H9 (cell line): ENCODE measurements at regions not wholly inside any gene's neighbourhood (a gene's known extent, or its start where the extent isn't known, plus 50 kb on each side); places are given as distances from the start of the nearest gene placed in this dataset.

ENCODE experiments used
- DNase-seq: peaks from one replicate; pipeline ENCODE4 v3.0.0-alpha.2; 2017
- H2AFZ ChIP-seq: one replicate; pipeline ENCODE4 v1.6.1; 2013; ENCODE audit warnings: mild to moderate bottlenecking, low read length, control low read depth, moderate library complexity
- H2AK5ac ChIP-seq: 2 replicates; pipeline ENCODE4 v1.6.1; 2013; ENCODE audit warnings: low read length, control low read depth, mixed read lengths; ENCODE audit not compliant: insufficient read length
- H2BK120ac ChIP-seq: one replicate; pipeline ENCODE4 v1.6.1; 2013; ENCODE audit warnings: low read depth, mild to moderate bottlenecking, low read length, control low read depth, inconsistent platforms; ENCODE audit not compliant: poor library complexity, severe bottlenecking
- H2BK12ac ChIP-seq: 2 replicates; pipeline ENCODE4 v1.6.1; 2013; ENCODE audit warnings: low read length, control low read depth, mixed read lengths, low read depth; ENCODE audit not compliant: insufficient read length
- H2BK15ac ChIP-seq: 2 replicates; pipeline ENCODE4 v1.6.1; 2013; ENCODE audit warnings: low read depth, low read length, control low read depth
- H2BK20ac ChIP-seq: one replicate; pipeline ENCODE4 v1.6.1; 2013; ENCODE audit warnings: low read depth, mild to moderate bottlenecking, low read length, control low read depth, inconsistent platforms; ENCODE audit not compliant: poor library complexity, severe bottlenecking
- H2BK5ac ChIP-seq: 2 replicates; pipeline ENCODE4 v1.6.1; 2013; ENCODE audit warnings: low read length, control low read depth, mixed read lengths; ENCODE audit not compliant: insufficient read length
- H3K14ac ChIP-seq: 2 replicates; pipeline ENCODE4 v1.6.1; 2013; ENCODE audit warnings: low read length, control low read depth; ENCODE audit not compliant: insufficient read depth
- H3K18ac ChIP-seq: 2 replicates; pipeline ENCODE4 v1.6.1; 2013; ENCODE audit warnings: low read depth, mild to moderate bottlenecking, mixed read lengths, low read length, control low read depth; ENCODE audit not compliant: insufficient read length
- H3K23ac ChIP-seq: 2 replicates; pipeline ENCODE4 v1.6.1; 2013; ENCODE audit warnings: low read length, control low read depth, mixed read lengths, low read depth; ENCODE audit not compliant: insufficient read length
- H3K23me2 ChIP-seq: 2 replicates; pipeline ENCODE4 v1.6.1; 2013; ENCODE audit warnings: low read depth, mild to moderate bottlenecking, mixed read lengths, low read length, control low read depth; ENCODE audit not compliant: insufficient read length, poor library complexity, severe bottlenecking
- H3K27ac ChIP-seq: 2 replicates; pipeline ENCODE4 v1.5.1; 2013; ENCODE audit warnings: low read length, control low read depth, mixed read lengths, low read depth; ENCODE audit not compliant: insufficient read length
- H3K27me3 ChIP-seq: 2 replicates; pipeline ENCODE4 v1.6.1; 2013; ENCODE audit warnings: low read length, control low read depth, inconsistent platforms; ENCODE audit not compliant: insufficient read depth
- H3K4ac ChIP-seq: 2 replicates; pipeline ENCODE4 v1.6.1; 2013; ENCODE audit warnings: low read depth, mild to moderate bottlenecking, control low read depth, inconsistent platforms, low read length, moderate library complexity
- H3K4me1 ChIP-seq: 2 replicates; pipeline ENCODE4 v1.6.1; 2013; ENCODE audit warnings: low read length, control low read depth, inconsistent platforms; ENCODE audit not compliant: insufficient read depth
- H3K4me2 ChIP-seq: 2 replicates; pipeline ENCODE4 v1.6.1; 2013; ENCODE audit warnings: low read length, control low read depth, mixed read lengths; ENCODE audit not compliant: insufficient read length, insufficient read depth
- H3K56ac ChIP-seq: 2 replicates; pipeline ENCODE4 v1.6.1; 2013; ENCODE audit warnings: low read depth, mild to moderate bottlenecking, mixed read lengths, low read length, control low read depth; ENCODE audit not compliant: insufficient read length
- H3K79me1 ChIP-seq: 2 replicates; pipeline ENCODE4 v1.6.1; 2013; ENCODE audit warnings: low read depth, mild to moderate bottlenecking, moderate library complexity, low read length, control low read depth, inconsistent platforms; ENCODE audit not compliant: insufficient read depth, poor library complexity, severe bottlenecking
- H3K79me2 ChIP-seq: 2 replicates; pipeline ENCODE4 v1.6.1; 2013; ENCODE audit warnings: low read length, control low read depth, inconsistent platforms; ENCODE audit not compliant: insufficient read depth
- H3K9ac ChIP-seq: 2 replicates; pipeline ENCODE4 v1.6.1; 2013; ENCODE audit warnings: low read length, control low read depth, mixed read lengths; ENCODE audit not compliant: insufficient read length; ENCODE audit errors: extremely low read depth
- H3K9me3 ChIP-seq: one replicate; pipeline ENCODE4 v1.6.1; 2013; ENCODE audit warnings: low read depth, low read length, inconsistent platforms; ENCODE audit not compliant: control insufficient read depth
- H3T11ph ChIP-seq: one replicate; pipeline ENCODE4 v1.6.1; 2013; ENCODE audit warnings: mild to moderate bottlenecking, low read length, control low read depth, inconsistent platforms
- H4K20me1 ChIP-seq: one replicate; pipeline ENCODE4 v1.6.1; 2013; ENCODE audit not compliant: control insufficient read depth, insufficient read length, insufficient read depth
- H4K5ac ChIP-seq: 2 replicates; pipeline ENCODE4 v1.6.1; 2013; ENCODE audit warnings: low read depth, mild to moderate bottlenecking, mixed read lengths, low read length, control low read depth; ENCODE audit not compliant: insufficient read length
- H4K8ac ChIP-seq: replicated peaks from 2 replicates; pipeline ENCODE4 v1.6.1; 2013; ENCODE audit warnings: low read length, control low read depth, mixed read lengths, low read depth; ENCODE audit not compliant: insufficient read length
- H4K91ac ChIP-seq: 2 replicates; pipeline ENCODE4 v1.6.1; 2013; ENCODE audit warnings: low read depth, mild to moderate bottlenecking, moderate library complexity, mixed read lengths, low read length, control low read depth; ENCODE audit not compliant: insufficient read length
- H3K27ac Mint-ChIP-seq, 3 experiments: 2 replicates in 2 of 3; 3 replicates in 1 of 3; pipeline ENCODE4 v1.8.0; 2020 to 2021; ENCODE audit warnings: mixed read lengths in 3 of 3, mild to moderate bottlenecking in 1 of 3, moderate library complexity in 1 of 3
- H3K27me3 Mint-ChIP-seq: 2 replicates; pipeline ENCODE4 v1.8.0; 2021; ENCODE audit warnings: low read depth, mild to moderate bottlenecking, moderate library complexity, mixed read lengths
- H3K36me3 Mint-ChIP-seq, 3 experiments: 2 replicates in 2 of 3; 3 replicates in 1 of 3; pipeline ENCODE4 v1.8.0; 2020 to 2021; ENCODE audit warnings: low read depth in 3 of 3, mixed read lengths in 3 of 3; ENCODE audit not compliant: insufficient read depth in 1 of 3
- H3K4me1 Mint-ChIP-seq, 2 experiments: 2 replicates each; pipeline ENCODE4 v1.8.0; 2020; ENCODE audit warnings: mixed read lengths in 2 of 2
- H3K4me3 Mint-ChIP-seq, 2 experiments: 2 replicates in 1 of 2; 3 replicates in 1 of 2; pipeline ENCODE4 v1.8.0; 2020 to 2021; ENCODE audit warnings: mild to moderate bottlenecking in 2 of 2, mixed read lengths in 2 of 2, moderate library complexity in 1 of 2
- H3K9me3 Mint-ChIP-seq, 2 experiments: 2 replicates in 1 of 2; 3 replicates in 1 of 2; pipeline ENCODE4 v1.8.0; 2020; ENCODE audit warnings: mild to moderate bottlenecking in 2 of 2, mixed read lengths in 2 of 2, moderate library complexity in 1 of 2
- WGBS: extraction: QIAGEN DNeasy Blood & Tissue Kit; methylation state at CpG from one replicate; pipeline ENCODE4 v1.1.7; 2013; ENCODE audit warnings: missing lambda C conversion rate, low lambda C conversion rate, mixed read lengths; ENCODE audit not compliant: insufficient read length; ENCODE audit errors: extremely low coverage; 5-methylcytosine and 5-hydroxymethylcytosine counted together
- TF ChIP-seq, protein P1 (sequence below): fragments of 200-600 bp; sonication (generic); conservative IDR thresholded peaks from 3 replicates; pipeline ENCODE4 v1.8.0; 2021; ENCODE audit warnings: antibody characterized with exemption, mild to moderate bottlenecking

DNA sequence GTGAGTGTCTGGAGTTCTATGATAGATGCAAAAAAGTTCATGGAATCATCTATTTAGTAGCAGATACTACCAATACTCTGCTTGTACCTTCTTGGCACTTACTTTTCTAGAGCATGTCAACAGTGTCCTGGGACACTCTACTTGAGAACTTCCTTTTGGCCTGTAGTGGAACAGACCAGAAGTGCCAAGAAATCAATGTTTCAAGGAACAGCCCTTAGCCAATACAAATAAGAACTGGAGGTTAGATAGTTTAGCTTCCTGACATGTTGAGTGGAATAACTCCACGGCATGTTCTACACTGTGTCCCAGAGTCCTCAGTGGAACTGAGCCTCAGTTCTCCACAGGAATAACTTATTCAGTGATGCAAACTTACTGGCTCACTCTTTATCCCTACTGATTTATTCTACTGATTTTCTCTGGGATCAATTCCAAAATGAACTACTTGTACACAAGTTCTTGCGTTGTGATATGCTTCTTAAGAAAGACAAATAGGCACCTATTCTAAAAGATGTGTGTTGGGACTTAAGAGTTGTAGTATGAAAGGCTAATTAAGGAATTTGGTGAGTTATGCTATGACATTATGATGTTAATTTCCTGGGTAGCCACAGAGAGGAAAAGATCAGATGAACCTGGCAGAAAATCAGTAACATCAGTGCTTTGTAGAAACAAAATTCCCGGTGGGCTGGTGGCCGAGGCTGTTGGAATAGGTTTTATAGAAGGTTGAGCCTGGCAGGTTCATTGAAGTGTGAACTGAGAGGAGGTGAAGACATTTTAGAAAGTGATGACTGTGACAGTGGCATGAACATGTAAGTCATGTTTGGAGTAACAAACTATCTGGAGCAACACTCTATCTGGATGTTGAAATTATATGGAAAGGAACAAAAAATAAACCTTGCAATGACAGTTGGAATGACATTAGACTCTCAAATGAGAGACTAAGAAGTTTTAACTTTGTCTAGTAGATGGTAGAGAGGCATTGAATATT is 101.8 kb upstream of the RBMS3 start:
- Histone ChIP-seq H3K9ac (no peak overlapping the region), H2AK5ac (no peak overlapping the region), H3K9me3 (no peaks in the 10 kb centered on the region), H3K14ac (no peak overlapping the region), H4K5ac (no peak overlapping the region), H2AFZ (no peak overlapping the region), H4K91ac (no peak overlapping the region), H3K4me2 (no peak overlapping the region), H3K56ac (no peak overlapping the region), H3K4me1 (peaks cover 3% of the 10 kb centered on the region; the same call in 1 of the 2 replicates), H3K27me3 (no peaks in the 10 kb centered on the region), H3K79me2 (no peaks in the 10 kb centered on the region), H3K27ac (no peak overlapping the region), H3K4ac (no peak overlapping the region), H2BK5ac (no peak overlapping the region), H4K20me1 (no peaks in the 10 kb centered on the region), H3K18ac (no peak overlapping the region), H2BK20ac (no peak overlapping the region), H3K23me2 (peaks cover 2% of the 10 kb centered on the region), H4K8ac (no peak overlapping the region), H3K79me1 (no peaks in the 10 kb centered on the region), H3K23ac (no peak overlapping the region), H2BK120ac (no peak overlapping the region), H2BK12ac (no peak overlapping the region), H2BK15ac (no peak overlapping the region), H3T11ph (no peak overlapping the region)
- no CpG with 5 or more reads among the region's 4 CpGs for WGBS
- Mint-ChIP-seq H3K4me1 (peaks cover 25 to 30% of the 10 kb centered on the region in 2 experiments), H3K36me3 (no peaks in the 10 kb centered on the region), H3K27ac (peak overlapping the region in 1 of 3 experiments; percentile 6; a peak in 2 of 7 replicates), H3K4me3 (no peak overlapping the region), H3K9me3 (no peaks in the 10 kb centered on the region; a peak in 1 of 5 replicates), H3K27me3 (no peaks in the 10 kb centered on the region)
- DNase-seq: no peak
- TF ChIP-seq, protein P1, sequence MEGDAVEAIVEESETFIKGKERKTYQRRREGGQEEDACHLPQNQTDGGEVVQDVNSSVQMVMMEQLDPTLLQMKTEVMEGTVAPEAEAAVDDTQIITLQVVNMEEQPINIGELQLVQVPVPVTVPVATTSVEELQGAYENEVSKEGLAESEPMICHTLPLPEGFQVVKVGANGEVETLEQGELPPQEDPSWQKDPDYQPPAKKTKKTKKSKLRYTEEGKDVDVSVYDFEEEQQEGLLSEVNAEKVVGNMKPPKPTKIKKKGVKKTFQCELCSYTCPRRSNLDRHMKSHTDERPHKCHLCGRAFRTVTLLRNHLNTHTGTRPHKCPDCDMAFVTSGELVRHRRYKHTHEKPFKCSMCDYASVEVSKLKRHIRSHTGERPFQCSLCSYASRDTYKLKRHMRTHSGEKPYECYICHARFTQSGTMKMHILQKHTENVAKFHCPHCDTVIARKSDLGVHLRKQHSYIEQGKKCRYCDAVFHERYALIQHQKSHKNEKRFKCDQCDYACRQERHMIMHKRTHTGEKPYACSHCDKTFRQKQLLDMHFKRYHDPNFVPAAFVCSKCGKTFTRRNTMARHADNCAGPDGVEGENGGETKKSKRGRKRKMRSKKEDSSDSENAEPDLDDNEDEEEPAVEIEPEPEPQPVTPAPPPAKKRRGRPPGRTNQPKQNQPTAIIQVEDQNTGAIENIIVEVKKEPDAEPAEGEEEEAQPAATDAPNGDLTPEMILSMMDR: no peak
